IPS-NIHi11 (cell line): ENCODE measurements at regions not wholly inside any gene's neighbourhood (a gene's known extent, or its start where the extent isn't known, plus 50 kb on each side); places are given as distances from the start of the nearest gene placed in this dataset.
"Not testable (repeated sequence)": the region's sequence is repeated elsewhere in the genome, so short reads cannot be mapped to it uniquely, and the experiment has no call there.

Source experiments
- DNase-seq: peaks from one replicate; pipeline ENCODE4 v3.0.0; 2012; ENCODE audit warnings: mixed read lengths, low spot score

- not testable (repeated sequence) for DNase-seq
Observed at GRCh38 chr21:8757399-8758093, 1763.8 kb upstream of the TPTE start.

- DNase-seq = peak; percentile 3
Observed at GRCh38 chr21:8758921-8759367, 1762.4 kb upstream of the TPTE start.

DNA sequence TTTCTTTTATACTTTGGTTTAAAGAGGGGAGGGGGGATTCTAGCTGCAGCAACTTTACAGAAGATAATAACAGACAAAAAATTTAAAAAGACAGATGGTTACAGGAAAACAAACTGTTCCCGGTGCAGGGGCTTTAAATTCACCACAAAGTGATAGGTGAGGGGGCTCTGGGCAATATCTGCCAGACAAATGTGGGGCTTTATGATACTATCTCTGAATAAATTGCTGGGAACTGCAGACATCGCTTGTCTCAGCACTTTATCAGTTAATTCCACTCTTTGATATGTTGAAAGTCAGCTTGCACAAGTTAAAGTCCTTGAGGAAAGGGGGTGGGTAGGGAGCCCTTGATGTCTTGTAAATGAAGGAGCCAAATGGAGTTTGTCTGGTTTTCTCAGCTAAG lies 1759.1 kb upstream of the TPTE start:
- DNase-seq = not testable (repeated sequence)

GRCh38 chr21:8764416-8764815 lies 1757.0 kb upstream of the TPTE start:
- DNase-seq = not testable (repeated sequence)

DNA sequence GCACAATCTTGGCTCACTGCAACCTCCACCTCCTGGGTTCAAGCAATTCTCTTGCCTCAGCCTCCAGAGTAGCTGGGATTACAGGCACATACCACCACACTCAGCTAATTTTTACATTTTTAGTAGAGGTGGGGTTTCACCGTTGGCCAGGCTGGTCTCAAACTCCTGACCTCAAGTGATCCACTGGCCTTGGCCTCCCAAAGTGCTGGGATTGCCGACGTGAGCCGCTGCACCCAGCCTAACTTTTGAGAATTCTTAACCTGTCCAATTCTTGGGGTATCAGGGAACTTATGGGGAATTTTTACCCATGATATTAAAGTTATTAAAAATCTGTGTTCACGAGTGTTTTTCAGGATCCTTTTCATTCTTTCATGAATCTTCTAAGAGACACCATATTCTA lies 1755.2 kb upstream of the TPTE start:
- not testable (repeated sequence) for DNase-seq

GRCh38 chr21:8772910-8773514 lies 1748.4 kb upstream of the TPTE start:
- not testable (repeated sequence) for DNase-seq

GRCh38 chr21:8775591-8776215 lies 1745.7 kb upstream of the TPTE start:
- DNase-seq = not testable (repeated sequence)

GRCh38 chr21:8777260-8777659 lies 1744.1 kb upstream of the TPTE start:
- not testable (repeated sequence) for DNase-seq

GRCh38 chr21:8778323-8779085 lies 1742.9 kb upstream of the TPTE start:
- DNase-seq = not testable (repeated sequence)

- not testable (repeated sequence) for DNase-seq
Observed at GRCh38 chr21:8812840-8813239, 1708.5 kb upstream of the TPTE start.

GRCh38 chr21:8834264-8834663 lies 1687.1 kb upstream of the TPTE start:
- DNase-seq = not testable (repeated sequence)
